GM06990 (cell line): ENCODE measurements at regions not wholly inside any gene's neighbourhood (a gene's known extent, or its start where the extent isn't known, plus 50 kb on each side); places are given as distances from the start of the nearest gene placed in this dataset.

Source experiments
- DNase-seq: peaks from one replicate; pipeline ENCODE4 v3.0.0-alpha.2; 2011; ENCODE audit not compliant: insufficient read length; ENCODE audit errors: extremely low read depth
- H3K27me3 ChIP-seq: replicated peaks from 2 replicates; pipeline ENCODE4 v1.6.0; 2011; ENCODE audit warnings: low read length; ENCODE audit not compliant: control insufficient read depth, insufficient read depth
- H3K36me3 ChIP-seq: 2 replicates; pipeline ENCODE4 v1.5.1; 2011; ENCODE audit warnings: low read length; ENCODE audit not compliant: control insufficient read depth, insufficient read depth
- H3K4me3 ChIP-seq: replicated peaks from 2 replicates; pipeline ENCODE4 v1.5.1; 2011; ENCODE audit warnings: low read depth, mild to moderate bottlenecking, control low read depth, low read length
- TF ChIP-seq, protein P1 (sequence below): IDR thresholded peaks from 2 replicates; pipeline ENCODE4 v1.5.1; 2011; ENCODE audit warnings: low read length, control low read depth, mild to moderate bottlenecking, inconsistent platforms; ENCODE audit not compliant: insufficient read depth, poor library complexity, severe bottlenecking

GRCh38 chr12:114902665-114903064 is 218.7 kb upstream of the TBX3 start:
- no peak for DNase-seq
- Histone ChIP-seq H3K27me3 (no peaks in the 10 kb centered on the region), H3K36me3 (no peaks in the 10 kb centered on the region), H3K4me3 (no peak overlapping the region)
- TF ChIP-seq, protein P1, sequence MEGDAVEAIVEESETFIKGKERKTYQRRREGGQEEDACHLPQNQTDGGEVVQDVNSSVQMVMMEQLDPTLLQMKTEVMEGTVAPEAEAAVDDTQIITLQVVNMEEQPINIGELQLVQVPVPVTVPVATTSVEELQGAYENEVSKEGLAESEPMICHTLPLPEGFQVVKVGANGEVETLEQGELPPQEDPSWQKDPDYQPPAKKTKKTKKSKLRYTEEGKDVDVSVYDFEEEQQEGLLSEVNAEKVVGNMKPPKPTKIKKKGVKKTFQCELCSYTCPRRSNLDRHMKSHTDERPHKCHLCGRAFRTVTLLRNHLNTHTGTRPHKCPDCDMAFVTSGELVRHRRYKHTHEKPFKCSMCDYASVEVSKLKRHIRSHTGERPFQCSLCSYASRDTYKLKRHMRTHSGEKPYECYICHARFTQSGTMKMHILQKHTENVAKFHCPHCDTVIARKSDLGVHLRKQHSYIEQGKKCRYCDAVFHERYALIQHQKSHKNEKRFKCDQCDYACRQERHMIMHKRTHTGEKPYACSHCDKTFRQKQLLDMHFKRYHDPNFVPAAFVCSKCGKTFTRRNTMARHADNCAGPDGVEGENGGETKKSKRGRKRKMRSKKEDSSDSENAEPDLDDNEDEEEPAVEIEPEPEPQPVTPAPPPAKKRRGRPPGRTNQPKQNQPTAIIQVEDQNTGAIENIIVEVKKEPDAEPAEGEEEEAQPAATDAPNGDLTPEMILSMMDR = no peak

GRCh38 chr12:114901316-114901715 is 217.3 kb upstream of the TBX3 start:
- H3K27me3 ChIP-seq = no peaks in the 10 kb centered on the region
- H3K36me3 ChIP-seq = no peaks in the 10 kb centered on the region
- no peak overlapping the region for H3K4me3 ChIP-seq
- TF ChIP-seq, protein P1 = no peak
- no peak for DNase-seq

GRCh38 chr12:114898159-114898558 is 214.2 kb upstream of the TBX3 start:
- no peak for DNase-seq
- TF ChIP-seq, protein P1 = no peak

GRCh38 chr12:114895827-114896226 is 211.9 kb upstream of the TBX3 start:
- H3K36me3 ChIP-seq = no peaks in the 10 kb centered on the region
- no peak overlapping the region for H3K4me3 ChIP-seq
- TF ChIP-seq, protein P1 = no peak
- H3K27me3 ChIP-seq = no peaks in the 10 kb centered on the region
- DNase-seq = no peak

More at GRCh38 chr12:114898159-114898558, 214.2 kb upstream of the TBX3 start:
- Histone ChIP-seq H3K4me3 (no peak overlapping the region), H3K36me3 (no peaks in the 10 kb centered on the region), H3K27me3 (no peaks in the 10 kb centered on the region)

GRCh38 chr12:114895081-114895480 is 211.1 kb upstream of the TBX3 start:
- Histone ChIP-seq H3K27me3 (no peaks in the 10 kb centered on the region), H3K36me3 (no peaks in the 10 kb centered on the region), H3K4me3 (no peak overlapping the region)
- no peak for DNase-seq
- TF ChIP-seq, protein P1 = no peak

GRCh38 chr12:114894076-114894475 is 210.1 kb upstream of the TBX3 start:
- DNase-seq = no peak
- H3K36me3 ChIP-seq = no peaks in the 10 kb centered on the region
- no peak overlapping the region for H3K4me3 ChIP-seq
- TF ChIP-seq, protein P1 = no peak
- no peaks in the 10 kb centered on the region for H3K27me3 ChIP-seq
